NCI-H2081 treated with DMSO at 0.1 percent for 48 hours (cell line): ENCODE measurements at regions not wholly inside any gene's neighbourhood (a gene's known extent, or its start where the extent isn't known, plus 50 kb on each side); places are given as distances from the start of the nearest gene placed in this dataset.
"Not testable (repeated sequence)": the region's sequence is repeated elsewhere in the genome, so short reads cannot be mapped to it uniquely, and the experiment has no call there.

Experiments used
- DNase-seq: peaks from one replicate; lab custom pipeline; 2025; lab: John Stamatoyannopoulos, UW

GRCh38 chr13:78540058-78540457, 63.3 kb downstream of the POU4F1 start:
- no peak for DNase-seq

- DNase-seq, result not testable (repeated sequence)
Measured at GRCh38 chr13:78526044-78526443, 77.3 kb downstream of the POU4F1 start.

- DNase-seq, result no peak
Measured at GRCh38 chr13:78524936-78525335, 78.4 kb downstream of the POU4F1 start.

- no peak for DNase-seq
Measured at GRCh38 chr13:78521091-78521490, 82.3 kb downstream of the POU4F1 start.

GRCh38 chr13:78520425-78520824, 82.9 kb downstream of the POU4F1 start:
- DNase-seq, result no peak

GRCh38 chr13:78518482-78518881, 84.9 kb downstream of the POU4F1 start:
- not testable (repeated sequence) for DNase-seq

GRCh38 chr13:78499802-78500201, 103.5 kb downstream of the POU4F1 start:
- DNase-seq, result no peak

- no peak for DNase-seq
Measured at GRCh38 chr13:78497702-78498355, 105.5 kb downstream of the POU4F1 start.

GRCh38 chr13:78491978-78492377, 111.4 kb downstream of the POU4F1 start:
- DNase-seq, result no peak

- not testable (repeated sequence) for DNase-seq
Measured at GRCh38 chr13:78490225-78490624, 113.1 kb downstream of the POU4F1 start.

GRCh38 chr13:78487707-78488106, 115.6 kb downstream of the POU4F1 start:
- DNase-seq, result no peak

- DNase-seq, result no peak
Measured at GRCh38 chr13:78485803-78486202, 117.5 kb downstream of the POU4F1 start.

- no peak for DNase-seq
Measured at GRCh38 chr13:78478183-78478582, 125.2 kb downstream of the POU4F1 start.

GRCh38 chr13:78476910-78477309, 126.4 kb downstream of the POU4F1 start:
- DNase-seq, result no peak

GRCh38 chr13:78468621-78469020, 134.7 kb downstream of the POU4F1 start:
- no peak for DNase-seq

- DNase-seq, result no peak
Measured at GRCh38 chr13:78465250-78465649, 138.1 kb downstream of the POU4F1 start.

GRCh38 chr13:78460176-78460575, 143.2 kb downstream of the POU4F1 start:
- DNase-seq, result no peak

- no peak for DNase-seq
Measured at GRCh38 chr13:78443839-78444238, 159.5 kb downstream of the POU4F1 start.

- no peak for DNase-seq
Measured at GRCh38 chr13:78437781-78438180, 165.6 kb downstream of the POU4F1 start.

- DNase-seq, result no peak
Measured at GRCh38 chr13:78436311-78436710, 167.0 kb downstream of the POU4F1 start.

GRCh38 chr13:78431328-78431727, 172.0 kb downstream of the POU4F1 start:
- no peak for DNase-seq

- no peak for DNase-seq
Measured at GRCh38 chr13:78430811-78431210, 172.5 kb downstream of the POU4F1 start.

GRCh38 chr13:78430166-78430791, 173.1 kb downstream of the POU4F1 start:
- no peak for DNase-seq

GRCh38 chr13:78428646-78429045, 174.7 kb downstream of the POU4F1 start:
- DNase-seq, result no peak
